ENCODE measurements at regions not wholly inside any gene's neighbourhood (a gene's known extent, or its start where the extent isn't known, plus 50 kb on each side); places are given as distances from the start of the nearest gene placed in this dataset.
"Not testable (repeated sequence)": the region's sequence is repeated elsewhere in the genome, so short reads cannot be mapped to it uniquely, and the experiment has no call there.

- not testable (repeated sequence) for DNase-seq (ENCODE audit: low spot score)
Observed at GRCh38 chrX:123788193-123788592, 55.3 kb upstream of the THOC2 start.

GRCh38 chrX:123788744-123789143 lies 55.9 kb upstream of the THOC2 start:
- DNase-seq (ENCODE audit: low spot score): no peak

GRCh38 chrX:123797543-123798447 lies 62.1 kb upstream of the XIAP start:
- DNase-seq (ENCODE audit: low spot score): no peak

- not testable (repeated sequence) for DNase-seq (ENCODE audit: low spot score)
Observed at GRCh38 chrX:123798706-123799430, 61.0 kb upstream of the XIAP start.

GRCh38 chrX:123801901-123802300 lies 58.0 kb upstream of the XIAP start:
- no peak for DNase-seq (ENCODE audit: low spot score)

- peak; percentile 1 for DNase-seq (ENCODE audit: low spot score)
Observed at GRCh38 chrX:123803331-123803983, 56.4 kb upstream of the XIAP start.

- not testable (repeated sequence) for DNase-seq (ENCODE audit: low spot score)
Observed at GRCh38 chrX:123803984-123804365, 55.9 kb upstream of the XIAP start.

GRCh38 chrX:123807835-123808416 lies 51.9 kb upstream of the XIAP start:
- no peak for DNase-seq (ENCODE audit: low spot score)

- DNase-seq (ENCODE audit: low spot score): no peak
Observed at GRCh38 chrX:123809854-123810375, 49.9 kb upstream of the XIAP start.

Data from pons (tissue), 1 donor.